Occipital lobe (tissue), 1 donor: ENCODE measurements at regions not wholly inside any gene's neighbourhood (a gene's known extent, or its start where the extent isn't known, plus 50 kb on each side); places are given as distances from the start of the nearest gene placed in this dataset.
"Not testable (repeated sequence)": the region's sequence is repeated elsewhere in the genome, so short reads cannot be mapped to it uniquely, and the experiment has no call there.

ENCODE experiments used
- DNase-seq: peaks from one replicate; lab custom pipeline; 2025; lab: John Stamatoyannopoulos, UW

- no peak for DNase-seq
Observed at GRCh38 chr14:30069536-30069935, 141.9 kb upstream of the PRKD1 start.

- not testable (repeated sequence) for DNase-seq
Observed at GRCh38 chr14:30072454-30072853, 144.8 kb upstream of the PRKD1 start.

GRCh38 chr14:30077946-30078345 lies 150.3 kb upstream of the PRKD1 start:
- no peak for DNase-seq

GRCh38 chr14:30078811-30079402 lies 151.3 kb upstream of the PRKD1 start:
- no peak for DNase-seq

GRCh38 chr14:30082486-30082885 lies 154.8 kb upstream of the PRKD1 start:
- no peak for DNase-seq

GRCh38 chr14:30084811-30085210 lies 157.2 kb upstream of the PRKD1 start:
- no peak for DNase-seq

GRCh38 chr14:30085943-30086342 lies 158.3 kb upstream of the PRKD1 start:
- no peak for DNase-seq

- DNase-seq: no peak
Observed at GRCh38 chr14:30088620-30089019, 161.0 kb upstream of the PRKD1 start.

- DNase-seq: no peak
Observed at GRCh38 chr14:30108975-30109700, 181.5 kb upstream of the PRKD1 start.

- no peak for DNase-seq
Observed at GRCh38 chr14:30114051-30114450, 186.4 kb upstream of the PRKD1 start.

- no peak for DNase-seq
Observed at GRCh38 chr14:30115756-30116155, 188.1 kb upstream of the PRKD1 start.

- no peak for DNase-seq
Observed at GRCh38 chr14:30118992-30119640, 191.5 kb upstream of the PRKD1 start.

- DNase-seq: no peak
Observed at GRCh38 chr14:30125322-30125979, 197.8 kb upstream of the PRKD1 start.

- no peak for DNase-seq
Observed at GRCh38 chr14:30129807-30130206, 202.2 kb upstream of the PRKD1 start.

- DNase-seq: no peak
Observed at GRCh38 chr14:30131581-30132097, 204.0 kb upstream of the PRKD1 start.

- DNase-seq: no peak
Observed at GRCh38 chr14:30132196-30132595, 204.5 kb upstream of the PRKD1 start.

- DNase-seq: no peak
Observed at GRCh38 chr14:30134936-30135335, 207.3 kb upstream of the PRKD1 start.

GRCh38 chr14:30138567-30138966 lies 210.9 kb upstream of the PRKD1 start:
- no peak for DNase-seq

- DNase-seq: no peak
Observed at GRCh38 chr14:30142216-30142615, 214.6 kb upstream of the PRKD1 start.

GRCh38 chr14:30143627-30144026 lies 216.0 kb upstream of the PRKD1 start:
- DNase-seq: no peak

GRCh38 chr14:30153717-30154116 lies 226.1 kb upstream of the PRKD1 start:
- DNase-seq: no peak

GRCh38 chr14:30156571-30156970 lies 228.9 kb upstream of the PRKD1 start:
- no peak for DNase-seq
